ENCODE measurements at regions not wholly inside any gene's neighbourhood (a gene's known extent, or its start where the extent isn't known, plus 50 kb on each side); places are given as distances from the start of the nearest gene placed in this dataset.

GRCh38 chr9:34810187-34810524, 100.2 kb upstream of the CCL21 start:
- no peak for TF ChIP-seq CTCF (IDR thresholded peaks at IDR 0.05; ENCODE audit: control extremely low read depth, extremely low read depth, low read depth, missing control alignments)
- ChIA-PET POLR2A (no interaction called here), CTCF (no interaction called here)
- no peak for DNase-seq (ENCODE audit: extremely low spot score)

- no peak for TF ChIP-seq CTCF (IDR thresholded peaks at IDR 0.05; ENCODE audit: control extremely low read depth, extremely low read depth, low read depth, missing control alignments)
- POLR2A ChIA-PET: no interaction called here
- no peak for DNase-seq (ENCODE audit: extremely low spot score)
- CTCF ChIA-PET: interaction anchor here (1.0 kb wide), 1 partner anchor 21 kb away, joined by 3 read pairs; no protein-coding TSS in a partner anchor
Observed at GRCh38 chr9:34809504-34810186, 99.7 kb upstream of the CCL21 start.

GRCh38 chr9:34802916-34803315, 93.0 kb upstream of the CCL21 start:
- ChIA-PET CTCF (no interaction called here), POLR2A (no interaction called here)
- no peak for TF ChIP-seq CTCF (IDR thresholded peaks at IDR 0.05; ENCODE audit: control extremely low read depth, extremely low read depth, low read depth, missing control alignments)
- DNase-seq (ENCODE audit: extremely low spot score): no peak

- ChIA-PET POLR2A (no interaction called here), CTCF (interaction anchor here (1.5 kb wide), 1 partner anchor 37 kb away, joined by 3 read pairs; no protein-coding TSS in a partner anchor)
Observed at GRCh38 chr9:34797367-34797766, 87.4 kb upstream of the CCL21 start.

GRCh38 chr9:34796924-34797323, 87.0 kb upstream of the CCL21 start:
- no peak for TF ChIP-seq CTCF (IDR thresholded peaks at IDR 0.05; ENCODE audit: control extremely low read depth, extremely low read depth, low read depth, missing control alignments)
- ChIA-PET CTCF (no interaction called here), POLR2A (no interaction called here)
- DNase-seq (ENCODE audit: extremely low spot score): no peak

More at GRCh38 chr9:34797367-34797766, 87.4 kb upstream of the CCL21 start:
- TF ChIP-seq CTCF (IDR thresholded peaks at IDR 0.05; ENCODE audit: control extremely low read depth, extremely low read depth, low read depth, missing control alignments): no peak
- no peak for DNase-seq (ENCODE audit: extremely low spot score)

GRCh38 chr9:34793428-34793827, 83.5 kb upstream of the CCL21 start:
- ChIA-PET CTCF (no interaction called here), POLR2A (no interaction called here)
- no peak for TF ChIP-seq CTCF (IDR thresholded peaks at IDR 0.05; ENCODE audit: control extremely low read depth, extremely low read depth, low read depth, missing control alignments)
- peak; percentile 27 for DNase-seq (ENCODE audit: extremely low spot score)
